GM12878 (cell line): ENCODE measurements at regions not wholly inside any gene's neighbourhood (a gene's known extent, or its start where the extent isn't known, plus 50 kb on each side); places are given as distances from the start of the nearest gene placed in this dataset.
A peak's percentile ranks its signal among the peaks of the same experiment; 100 is the strongest.
"Not testable (repeated sequence)": the region's sequence is repeated elsewhere in the genome, so short reads cannot be mapped to it uniquely, and the experiment has no call there.

Source experiments
- ATAC-seq: fragments of 200-7000 bp; cut with Tn5 transposase; 3 replicates; pipeline ENCODE4 v1.9.1; 2020; ENCODE audit warnings: mild to moderate bottlenecking, moderate library complexity
- BruUV-seq: library from RNA; stranded (reverse); fragments of 400-500 nt; replicated peaks from 2 replicates; lab custom pipeline; 2021; lab: Mats Ljungman, UMichigan
- CTCF ChIA-PET: fragments of 300-600 bp; sonication (Branson Sonifier 250); formaldehyde crosslinking; extraction: SDS; loops from one replicate; lab custom pipeline; 2021; ENCODE audit warnings: inconsistent platforms; lab: Yijun Ruan, JAX
- POLR2A ChIA-PET: fragments of 350-600 bp; formaldehyde crosslinking; extraction: SDS; loops from one replicate; lab custom pipeline; 2021; ENCODE audit warnings: inconsistent platforms; lab: Charles Lee
- RAD21 ChIA-PET: fragments of 300-600 bp; sonication (Branson Sonifier 250); formaldehyde crosslinking; loops from one replicate; lab custom pipeline; 2023; ENCODE audit warnings: antibody characterized with exemption; ENCODE audit not compliant: unreplicated experiment; lab: Charles Lee
- SMC1A ChIA-PET: fragments of 300-600 bp; sonication (Branson Sonifier 250); formaldehyde crosslinking; loops from one replicate; lab custom pipeline; 2023; ENCODE audit not compliant: unreplicated experiment, uncharacterized antibody; lab: Charles Lee
- DNase-seq: peaks from one replicate; pipeline ENCODE4 v3.0.0-alpha.2; 2011; ENCODE audit warnings: low read depth, low spot score
- FAIRE-seq: peaks from 3 replicates; lab custom pipeline; 2011; peaks lifted over from hg19 to GRCh38; lab: Jason Lieb, UNC
- H2AFZ ChIP-seq: 2 replicates; pipeline ENCODE4 v1.6.0; 2011; ENCODE audit warnings: low read depth, low read length, control low read depth; ENCODE audit not compliant: control insufficient read depth
- H3K27ac ChIP-seq: 2 replicates; pipeline ENCODE4 v1.5.1; 2011; ENCODE audit warnings: control low read depth; ENCODE audit not compliant: control insufficient read depth, insufficient read depth
- H3K27me3 ChIP-seq, 2 experiments: replicated peaks in 1 of 2; 2 replicates each; pipeline versions ENCODE4 v1.6.0 to v1.6.1; 2011; ENCODE audit warnings: low read length in 1 of 2; ENCODE audit not compliant: control insufficient read depth in 2 of 2, insufficient read depth in 2 of 2
- H3K36me3 ChIP-seq, 2 experiments: 2 replicates each; pipeline ENCODE4 v1.5.1; 2011; ENCODE audit warnings: low read length in 1 of 2; ENCODE audit not compliant: control insufficient read depth in 2 of 2, insufficient read depth in 2 of 2
- H3K4me1 ChIP-seq: 2 replicates; pipeline ENCODE4 v1.6.1; 2011; ENCODE audit warnings: mild to moderate bottlenecking, low read length, moderate library complexity, mixed read lengths; ENCODE audit not compliant: control insufficient read depth, insufficient read depth
- H3K4me2 ChIP-seq: 2 replicates; pipeline ENCODE4 v1.6.0; 2011; ENCODE audit warnings: control low read depth; ENCODE audit not compliant: control insufficient read depth, insufficient read depth
- H3K4me3 ChIP-seq: fragments of 200-600 bp; sonication (generic); 2 replicates; pipeline ENCODE4 v1.5.1; 2016
- H3K79me2 ChIP-seq: 2 replicates; pipeline ENCODE4 v1.6.0; 2011; ENCODE audit warnings: low read length; ENCODE audit not compliant: control insufficient read depth, insufficient read depth
- H3K9ac ChIP-seq: 2 replicates; pipeline ENCODE4 v1.8.0; 2011; ENCODE audit warnings: low read length, control low read depth, mixed read lengths; ENCODE audit not compliant: control insufficient read depth, insufficient read depth
- H3K9me3 ChIP-seq: replicated peaks from 3 replicates; pipeline ENCODE4 v1.5.1; 2011; ENCODE audit warnings: mild to moderate bottlenecking, low read length; ENCODE audit not compliant: control insufficient read depth, insufficient read depth
- H4K20me1 ChIP-seq: 2 replicates; pipeline ENCODE4 v1.6.0; 2011; ENCODE audit not compliant: control insufficient read depth, insufficient read depth
- ATF2 ChIP-seq: IDR thresholded peaks from 2 replicates; pipeline ENCODE4 v1.6.1; 2012; ENCODE audit warnings: low read length, inconsistent platforms
- CHD1 ChIP-seq: IDR thresholded peaks from 2 replicates; pipeline ENCODE4 v1.6.1; 2012; ENCODE audit warnings: low read depth, low read length, improper control_type of control experiment
- GATAD2B ChIP-seq: fragments of 450-650 bp; conservative IDR thresholded peaks from 2 replicates; pipeline ENCODE4 v1.6.1; 2017; ENCODE audit warnings: low read depth, mild to moderate bottlenecking, moderate library complexity
- IKZF2 ChIP-seq, 2 experiments: fragments of 450-650 bp; IDR thresholded peaks; 2 replicates each; pipeline ENCODE4 v1.6.1; 2017; ENCODE audit warnings: mild to moderate bottlenecking in 2 of 2, moderate library complexity in 2 of 2
- KAT2A ChIP-seq: conservative IDR thresholded peaks from 2 replicates; pipeline ENCODE4 v1.6.1; 2011; ENCODE audit warnings: low read depth, low read length; ENCODE audit not compliant: control insufficient read depth
- MTA3 ChIP-seq: IDR thresholded peaks from 2 replicates; pipeline ENCODE4 v1.6.1; 2012; ENCODE audit warnings: low read length, inconsistent platforms, borderline replicate concordance
- PML ChIP-seq: IDR thresholded peaks from 2 replicates; pipeline ENCODE4 v1.6.1; 2012; ENCODE audit warnings: low read length, inconsistent platforms
- POLR2A ChIP-seq: IDR thresholded peaks from 2 replicates; pipeline ENCODE4 v1.6.1; 2011; ENCODE audit warnings: low read depth, mild to moderate bottlenecking, low read length
- POU2F2 ChIP-seq: IDR thresholded peaks from 3 replicates; pipeline ENCODE4 v1.6.1; 2011; ENCODE audit warnings: low read depth, mild to moderate bottlenecking, low read length, borderline replicate concordance
- PRDM15 ChIP-seq: fragments of 450-650 bp; formaldehyde crosslinking; IDR thresholded peaks from 2 replicates; pipeline ENCODE4 v1.4.0; 2020; ENCODE audit warnings: mild to moderate bottlenecking, moderate library complexity
- SMAD1 ChIP-seq: fragments of 450-650 bp; IDR thresholded peaks from 2 replicates; pipeline ENCODE4 v1.6.1; 2018; ENCODE audit warnings: mild to moderate bottlenecking, low read depth; ENCODE audit not compliant: partially characterized antibody
- SMAD5 ChIP-seq: IDR thresholded peaks from 2 replicates; pipeline ENCODE4 v1.6.1; 2016; ENCODE audit warnings: antibody characterized with exemption, low read depth
- TCF3 ChIP-seq: IDR thresholded peaks from 2 replicates; pipeline ENCODE4 v1.6.1; 2012; ENCODE audit warnings: low read depth, mild to moderate bottlenecking, low read length, borderline replicate concordance; ENCODE audit not compliant: insufficient read depth
- ZBED1 ChIP-seq: IDR thresholded peaks from 2 replicates; pipeline ENCODE4 v1.6.1; 2016; ENCODE audit warnings: borderline replicate concordance
- WGBS: methylation state at CpG from one replicate; pipeline ENCODE4 v1.1.6; 2016; ENCODE audit warnings: low lambda C conversion rate; ENCODE audit not compliant: insufficient replicate concordance, insufficient coverage; ENCODE audit errors: missing lambda C conversion rate; 5-methylcytosine and 5-hydroxymethylcytosine counted together
- in situ Hi-C: fragments of 300-500 bp; cut with MboI; formaldehyde crosslinking; loops from 9 replicates; pipeline ENCODE4 v1.14.3; 2018; ENCODE audit warnings: mixed read lengths
- intact Hi-C: fragments of 100-400 bp; cut with micrococcal nuclease; formaldehyde crosslinking; loops from one replicate; pipeline ENCODE4 v1.14.2; 2022; ENCODE audit not compliant: unreplicated experiment
- TF ChIP-seq, protein P1 (sequence below): fragments of 450-650 bp; IDR thresholded peaks from 2 replicates; pipeline ENCODE4 v1.6.1; 2017; ENCODE audit warnings: antibody characterized with exemption, mild to moderate bottlenecking, moderate library complexity

GRCh38 chr6:27808242-27809066, 103.7 kb downstream of the OR2B2 start:
- TSS peak; percentile 98 for BruUV-seq
- H4K20me1 ChIP-seq, H3K36me3 ChIP-seq, FAIRE-seq, H3K27me3 ChIP-seq, H3K9me3 ChIP-seq, DNase-seq: not testable (repeated sequence)
- in situ Hi-C loops: loop anchor here (10.0 kb wide), 1 partner anchor 654 kb away; no protein-coding TSS in a partner anchor
- H3K27ac ChIP-seq: peak overlapping the region; percentile 82
- CTCF ChIA-PET: interaction anchor here (0.8 to 2.8 kb wide), 6 partner anchors 10 to 88 kb away, joined by 3 to 26 read pairs (median 6); a partner anchor contains a TSS
- POLR2A ChIA-PET: interaction anchor here (0.5 to 10.0 kb wide), 18 partner anchors 11 to 1788 kb away, joined by 3 to 119 read pairs (median 4); a partner anchor contains a TSS
- H3K4me1 ChIP-seq: peaks cover 25% of the 10 kb centered on the region
- H3K4me3 ChIP-seq: peak overlapping the region; percentile 74
- H3K4me2 ChIP-seq: peak overlapping the region; percentile 86
- SMC1A ChIA-PET: interaction anchor here (0.7 to 5.1 kb wide), 11 partner anchors 12 to 1632 kb away, joined by 3 to 57 read pairs (median 5); a partner anchor contains a TSS
- RAD21 ChIA-PET: interaction anchor here (1.2 to 7.3 kb wide), 12 partner anchors 12 to 663 kb away, joined by 3 to 112 read pairs (median 4); a partner anchor contains a TSS
- H3K79me2 ChIP-seq: peaks cover 18% of the 10 kb centered on the region
- intact Hi-C loops: loop anchor here (2.0 kb wide), 1 partner anchor 676 kb away; a partner anchor contains a TSS
- WGBS: under 1% methylated on average over 25 of the region's 43 CpGs
- peak overlapping the region; percentile 91 for H3K9ac ChIP-seq
- peak overlapping the region; percentile 5; the same call in 1 of the 2 replicates for H2AFZ ChIP-seq
- ATAC-seq: peak; percentile 16
- 0 out of 2 replicates have a peak, but pooled peaks have one; percentile 11 for TF ChIP-seq ATF2
- TF ChIP-seq GATAD2B: 0 out of 2 replicates have a peak, but pooled peaks have one; percentile 36
- TF ChIP-seq MTA3: peak; percentile 96
- peak; percentile 43; the same call in 2 of the 3 replicates for TF ChIP-seq POU2F2
- TF ChIP-seq SMAD1: peak; percentile 69
- TF ChIP-seq, protein P1, sequence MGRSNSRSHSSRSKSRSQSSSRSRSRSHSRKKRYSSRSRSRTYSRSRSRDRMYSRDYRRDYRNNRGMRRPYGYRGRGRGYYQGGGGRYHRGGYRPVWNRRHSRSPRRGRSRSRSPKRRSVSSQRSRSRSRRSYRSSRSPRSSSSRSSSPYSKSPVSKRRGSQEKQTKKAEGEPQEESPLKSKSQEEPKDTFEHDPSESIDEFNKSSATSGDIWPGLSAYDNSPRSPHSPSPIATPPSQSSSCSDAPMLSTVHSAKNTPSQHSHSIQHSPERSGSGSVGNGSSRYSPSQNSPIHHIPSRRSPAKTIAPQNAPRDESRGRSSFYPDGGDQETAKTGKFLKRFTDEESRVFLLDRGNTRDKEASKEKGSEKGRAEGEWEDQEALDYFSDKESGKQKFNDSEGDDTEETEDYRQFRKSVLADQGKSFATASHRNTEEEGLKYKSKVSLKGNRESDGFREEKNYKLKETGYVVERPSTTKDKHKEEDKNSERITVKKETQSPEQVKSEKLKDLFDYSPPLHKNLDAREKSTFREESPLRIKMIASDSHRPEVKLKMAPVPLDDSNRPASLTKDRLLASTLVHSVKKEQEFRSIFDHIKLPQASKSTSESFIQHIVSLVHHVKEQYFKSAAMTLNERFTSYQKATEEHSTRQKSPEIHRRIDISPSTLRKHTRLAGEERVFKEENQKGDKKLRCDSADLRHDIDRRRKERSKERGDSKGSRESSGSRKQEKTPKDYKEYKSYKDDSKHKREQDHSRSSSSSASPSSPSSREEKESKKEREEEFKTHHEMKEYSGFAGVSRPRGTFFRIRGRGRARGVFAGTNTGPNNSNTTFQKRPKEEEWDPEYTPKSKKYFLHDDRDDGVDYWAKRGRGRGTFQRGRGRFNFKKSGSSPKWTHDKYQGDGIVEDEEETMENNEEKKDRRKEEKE: 0 out of 2 replicates have a peak, but pooled peaks have one; percentile 11
- TF ChIP-seq PRDM15 (CRISPR knock-in tag): peak; percentile 87
- peak; percentile 70; the same call in 1 of the 2 replicates for TF ChIP-seq TCF3
- peak in 1 of 2 experiments; percentile 17; a peak in 1 of 4 replicates for TF ChIP-seq IKZF2 (IDR thresholded peaks at IDR 0.05)
- peak; percentile 87 for TF ChIP-seq POLR2A
- TF ChIP-seq ZBED1: peak; percentile 83
- peak; percentile 95 for TF ChIP-seq SMAD5
- 0 out of 2 replicates have a peak, but pooled peaks have one; percentile 74 for TF ChIP-seq CHD1
- peak; percentile 39; the same call in 1 of the 2 replicates for TF ChIP-seq KAT2A
- TF ChIP-seq PML: peak; percentile 87
